ENCODE measurements at regions not wholly inside any gene's neighbourhood (a gene's known extent, or its start where the extent isn't known, plus 50 kb on each side); places are given as distances from the start of the nearest gene placed in this dataset.

GRCh38 chr6:165843121-165843520, 180.1 kb upstream of the PDE10A start:
- TF ChIP-seq CTCF (IDR thresholded peaks at IDR 0.05) (no peak), EZH2 (IDR thresholded peaks at IDR 0.05) (no peak), EZH2phosphoT487 (IDR thresholded peaks at IDR 0.05) (no peak)
